Fibroblast of villous mesenchyme (primary cell): ENCODE measurements at regions not wholly inside any gene's neighbourhood (a gene's known extent, or its start where the extent isn't known, plus 50 kb on each side); places are given as distances from the start of the nearest gene placed in this dataset.
A peak's percentile ranks its signal among the peaks of the same experiment; 100 is the strongest.

Experiments used
- DNase-seq: peaks from one replicate; pipeline ENCODE4 v3.0.0-alpha.2; 2010; ENCODE audit warnings: low read depth
- H3K4me3 ChIP-seq: 2 replicates; pipeline ENCODE4 v1.5.1; 2011; ENCODE audit warnings: low read depth, mild to moderate bottlenecking, low read length
- CTCF ChIP-seq: IDR thresholded peaks from 2 replicates; pipeline ENCODE4 v1.5.1; 2012; ENCODE audit warnings: low read depth, mild to moderate bottlenecking, low read length; ENCODE audit not compliant: insufficient read depth

- no peak for DNase-seq
- no peak for TF ChIP-seq CTCF
- peak overlapping the region; percentile 24 for H3K4me3 ChIP-seq
These were observed 159.8 kb upstream of the SALL4 start for GRCh38 chr20:51961964-51962761.

GRCh38 chr20:51960047-51960675 is 157.8 kb upstream of the SALL4 start:
- DNase-seq: no peak
- no peak for TF ChIP-seq CTCF
- H3K4me3 ChIP-seq: no peak overlapping the region

- no peak for TF ChIP-seq CTCF
These were observed 156.8 kb upstream of the SALL4 start for GRCh38 chr20:51959066-51959542.

GRCh38 chr20:51958099-51959065 is 156.1 kb upstream of the SALL4 start:
- H3K4me3 ChIP-seq: no peak overlapping the region
- no peak for TF ChIP-seq CTCF
- DNase-seq: peak; percentile 73

More at GRCh38 chr20:51959066-51959542, 156.8 kb upstream of the SALL4 start:
- peak; percentile 72 for DNase-seq
- H3K4me3 ChIP-seq: no peak overlapping the region

GRCh38 chr20:51955756-51956155 is 153.4 kb upstream of the SALL4 start:
- no peak overlapping the region for H3K4me3 ChIP-seq
- DNase-seq: no peak
- no peak for TF ChIP-seq CTCF

DNA sequence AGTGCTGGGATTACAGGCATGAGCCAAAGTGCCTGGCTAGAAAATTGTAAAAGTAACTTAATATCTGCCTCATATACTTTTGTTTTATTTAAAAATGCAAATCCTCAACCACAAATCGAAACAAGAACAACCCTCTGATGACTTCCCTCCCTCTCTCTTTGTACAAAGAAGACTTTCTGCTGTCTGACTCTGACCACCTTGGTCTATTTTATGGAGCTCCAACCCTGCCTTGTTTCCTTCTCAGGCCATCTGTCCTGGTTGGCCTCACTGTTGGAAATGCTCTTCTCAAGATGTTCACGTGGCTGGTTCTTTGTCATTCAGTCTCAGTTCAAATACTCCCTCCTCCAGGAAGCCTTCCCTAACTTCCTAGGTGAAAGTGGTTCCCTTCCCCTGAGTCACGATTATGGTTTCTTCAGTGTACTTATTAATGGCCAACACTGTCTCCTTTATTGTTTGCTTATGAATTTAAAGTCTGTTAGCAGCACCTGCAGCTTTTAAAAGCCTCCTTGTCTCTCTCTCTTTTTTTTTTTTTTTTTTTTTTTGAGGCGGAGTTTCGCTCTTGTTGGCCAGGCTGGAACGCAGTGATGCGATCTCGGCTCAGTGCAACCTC is 151.5 kb upstream of the SALL4 start:
- H3K4me3 ChIP-seq: no peak overlapping the region
- no peak for TF ChIP-seq CTCF
- no peak for DNase-seq
